ENCODE measurements at regions not wholly inside any gene's neighbourhood (a gene's known extent, or its start where the extent isn't known, plus 50 kb on each side); places are given as distances from the start of the nearest gene placed in this dataset.

GRCh38 chr3:187963003-187963676 lies 190.8 kb upstream of the LPP start:
- TF ChIP-seq CTCF (IDR thresholded peaks at IDR 0.05; ENCODE audit: low read depth, low read length) (no peak), MAX (IDR thresholded peaks at IDR 0.05; ENCODE audit: low read depth, low read length) (no peak)
